ENCODE measurements at regions not wholly inside any gene's neighbourhood (a gene's known extent, or its start where the extent isn't known, plus 50 kb on each side); places are given as distances from the start of the nearest gene placed in this dataset.

DNA sequence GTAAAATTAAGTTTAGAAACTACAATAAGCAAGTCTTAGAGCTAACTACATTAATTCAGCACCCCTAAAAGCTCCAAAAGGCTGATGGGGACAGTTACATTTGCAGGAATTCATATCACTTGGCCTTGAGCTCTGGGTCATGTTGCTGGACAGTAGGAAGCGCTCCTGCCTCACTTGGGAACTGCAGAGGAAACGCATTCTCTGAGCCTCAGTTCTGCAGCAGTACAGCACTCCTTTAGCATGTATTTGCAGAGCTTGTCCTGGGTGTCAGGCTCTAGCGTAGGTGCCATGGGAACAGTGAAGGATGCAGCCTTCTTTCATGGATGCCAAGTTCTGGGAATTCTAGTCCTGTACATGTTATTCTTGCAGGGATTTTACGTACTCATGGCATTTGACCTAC is 710.4 kb downstream of the IRX1 start:
- no peak for DNase-seq (ENCODE audit: low read depth in 3 of 3)

DNA sequence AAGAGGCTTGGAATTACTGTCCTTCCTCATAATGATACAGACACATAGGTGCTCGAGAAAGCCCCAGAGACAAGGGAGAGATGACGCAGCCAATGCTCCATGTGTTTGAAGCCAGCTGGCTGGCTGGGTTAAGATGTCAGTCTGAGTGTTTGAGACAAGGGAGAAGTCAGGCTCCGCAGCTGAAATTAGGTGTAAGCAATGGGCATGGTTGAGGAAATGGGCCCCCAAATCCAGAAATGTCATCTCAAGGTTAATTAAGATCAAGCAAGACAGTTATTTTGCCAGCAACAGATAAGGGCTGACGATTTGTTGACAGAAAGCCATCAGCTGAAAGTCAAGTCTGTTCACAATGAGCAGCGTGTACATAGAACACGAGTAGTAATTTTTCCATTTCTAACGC is 713.4 kb downstream of the IRX1 start:
- DNase-seq (ENCODE audit: low read depth in 3 of 3): no peak

DNA sequence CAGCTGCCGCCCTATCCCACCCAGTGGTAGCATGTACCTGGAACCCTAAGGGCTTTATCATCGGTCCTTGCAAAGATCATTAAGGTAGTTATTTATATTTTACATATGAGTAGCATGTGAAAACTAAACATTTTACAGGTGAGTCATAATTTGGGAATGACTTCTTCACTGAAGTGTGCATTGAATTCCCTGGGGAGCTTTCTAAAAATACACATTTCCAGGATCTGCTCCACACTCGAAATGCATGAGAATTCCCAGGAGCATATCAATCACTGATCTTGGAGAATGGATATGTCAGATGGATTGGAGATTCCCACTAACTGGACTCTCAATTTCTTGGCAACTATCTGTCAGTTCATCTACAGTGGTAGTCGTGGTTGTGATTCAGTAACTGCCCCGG is 717.5 kb downstream of the IRX1 start:
- no peak for DNase-seq (ENCODE audit: low read depth in 3 of 3)

DNA sequence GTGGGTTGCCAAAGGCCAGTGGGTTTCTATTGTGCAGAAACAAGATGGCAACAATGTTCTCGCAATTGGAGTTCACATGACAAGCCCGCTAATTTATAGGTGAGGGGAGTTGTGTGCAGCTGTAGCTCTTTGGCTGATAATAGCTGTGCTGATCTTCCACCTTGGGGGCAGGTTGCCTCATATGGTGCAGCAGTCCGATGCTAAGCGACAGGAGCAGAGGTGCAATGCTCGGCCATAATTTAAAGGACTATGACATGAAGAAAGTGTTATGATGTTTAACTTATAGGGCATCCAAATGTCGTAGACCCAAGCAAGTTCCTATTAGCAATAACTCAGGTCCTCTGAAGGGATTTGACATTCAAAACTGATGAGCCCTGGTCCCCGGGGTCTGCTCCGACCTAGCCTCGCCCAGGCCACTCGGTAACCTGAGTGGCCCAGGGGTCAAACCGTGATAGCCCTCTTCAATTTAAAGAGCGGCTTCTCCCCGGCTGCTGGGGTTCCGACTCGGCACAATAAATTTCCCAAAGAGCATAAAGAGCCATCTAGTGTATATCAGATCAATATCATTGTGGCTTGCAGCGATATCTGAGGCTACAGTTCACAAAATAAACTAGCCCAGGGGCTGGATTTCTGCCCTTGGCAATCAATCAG is 724.0 kb downstream of the IRX1 start:
- DNase-seq (ENCODE audit: low read depth in 3 of 3): no peak

DNA sequence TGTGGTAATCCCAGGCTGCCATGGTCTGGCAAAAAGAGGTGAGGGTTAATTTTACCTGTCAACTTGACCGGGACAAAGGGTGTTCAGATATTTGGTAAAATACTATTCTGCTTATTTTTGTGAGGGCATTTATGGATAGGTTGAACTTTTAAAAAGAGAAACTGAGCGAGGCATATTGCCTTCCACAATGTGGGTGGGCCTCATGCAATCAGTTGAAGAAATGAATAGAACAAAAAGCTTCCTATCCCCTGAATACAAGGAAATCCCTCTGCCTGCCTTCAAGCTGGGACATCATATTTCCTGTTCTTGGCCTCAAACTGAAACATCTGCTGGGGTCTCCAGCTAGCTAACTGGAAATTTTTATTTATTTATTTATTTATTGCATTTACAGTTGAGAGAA is 734.7 kb downstream of the IRX1 start:
- no peak for DNase-seq (ENCODE audit: low read depth in 3 of 3)

DNA sequence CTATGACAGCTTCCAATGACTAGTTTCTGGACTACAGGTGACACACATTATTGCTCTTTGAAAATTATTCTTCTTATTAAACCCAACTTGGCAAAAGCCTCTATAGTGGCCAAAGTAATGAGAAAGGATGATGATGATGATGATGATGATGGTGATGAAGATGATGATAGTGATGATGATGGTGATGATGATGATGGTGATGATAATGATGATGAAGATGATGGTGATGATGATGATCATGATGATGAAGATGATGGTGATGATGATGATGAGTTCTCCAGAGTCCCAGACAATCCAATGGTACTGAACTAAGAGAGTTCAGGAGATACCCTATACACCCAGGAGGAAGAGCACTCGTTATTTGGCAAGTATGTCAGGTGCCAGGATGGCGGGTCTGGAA is 739.4 kb downstream of the IRX1 start:
- DNase-seq (ENCODE audit: low read depth in 3 of 3): no peak

DNA sequence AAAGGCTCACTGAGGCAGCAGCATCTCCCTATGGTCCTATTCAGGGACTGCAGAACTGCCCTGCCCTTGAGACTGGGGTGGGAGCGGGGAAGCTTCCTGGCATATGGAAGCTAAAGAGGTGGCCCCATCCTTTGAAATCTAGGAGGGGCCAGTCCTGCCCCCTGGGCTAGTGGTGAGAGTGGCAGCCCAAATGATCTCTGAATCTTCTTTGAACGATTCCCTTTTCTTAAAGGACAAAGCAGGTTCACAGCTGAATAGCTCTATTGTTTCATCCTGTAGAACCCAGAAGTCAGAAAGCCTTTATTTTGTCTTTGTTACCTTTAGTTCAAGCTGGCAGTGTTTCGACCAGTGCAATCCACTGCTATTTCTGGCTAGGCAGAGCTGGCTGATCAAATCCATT is 741.9 kb downstream of the IRX1 start:
- DNase-seq (ENCODE audit: low read depth in 3 of 3): no peak

DNA sequence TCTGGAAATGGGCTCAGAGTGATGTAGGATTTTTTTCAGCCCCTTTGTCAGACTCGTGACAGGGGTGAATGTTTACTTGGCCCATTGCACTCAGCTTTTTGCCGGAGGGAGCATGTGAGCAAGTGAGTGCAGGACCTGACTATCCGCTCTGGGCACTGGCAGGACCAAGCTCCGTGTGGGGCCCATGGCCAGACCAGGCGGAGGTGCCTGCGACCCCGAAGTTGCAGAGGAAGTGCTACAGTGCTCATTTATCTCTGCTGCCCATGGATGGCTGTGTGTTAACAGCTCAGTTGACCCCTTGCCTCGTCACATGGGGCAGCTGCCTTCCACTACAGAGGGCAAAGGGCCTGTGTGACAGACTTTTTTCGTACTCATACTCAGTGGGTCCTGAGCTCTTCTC is 744.3 kb downstream of the IRX1 start:
- no peak for DNase-seq (ENCODE audit: low read depth in 3 of 3)

DNA sequence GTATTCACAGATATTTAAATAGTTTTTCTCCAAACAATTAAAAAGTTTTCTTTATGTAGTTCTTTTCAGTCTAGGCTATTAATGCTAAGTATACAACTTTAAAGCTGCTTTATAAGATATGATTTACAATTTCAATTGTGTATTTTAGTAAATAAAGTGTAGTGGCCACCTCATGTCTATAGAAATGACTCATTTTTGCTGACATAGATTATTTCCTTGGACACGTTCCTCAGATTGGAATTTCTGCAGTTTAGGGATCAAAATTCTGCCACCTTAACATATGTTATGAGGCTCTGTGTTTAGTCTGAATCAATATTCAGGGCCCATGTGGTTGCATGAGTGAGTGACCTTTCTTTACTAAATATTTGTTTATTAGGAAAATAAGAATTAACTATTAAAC is 750.2 kb downstream of the IRX1 start:
- DNase-seq (ENCODE audit: low read depth in 3 of 3): no peak

DNA sequence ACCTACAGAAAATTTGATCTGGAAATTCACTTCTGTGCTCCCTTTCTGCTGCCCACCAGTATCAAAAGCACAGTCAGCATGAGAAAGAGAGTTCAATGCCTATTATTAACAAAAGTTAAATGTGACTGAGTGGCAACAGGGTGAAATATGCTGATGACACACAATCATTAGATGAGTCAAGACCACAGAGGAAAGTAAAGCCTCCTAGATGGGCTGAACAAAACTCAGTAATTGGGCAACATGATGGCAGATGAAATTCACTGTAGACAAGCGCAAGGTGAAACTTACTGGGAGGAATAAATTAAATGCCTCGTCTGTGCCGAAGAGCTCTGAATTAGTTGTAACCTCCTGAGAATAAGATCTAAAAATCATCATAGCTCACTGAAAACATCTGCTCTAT is 752.8 kb downstream of the IRX1 start:
- DNase-seq (ENCODE audit: low read depth in 3 of 3): no peak

DNA sequence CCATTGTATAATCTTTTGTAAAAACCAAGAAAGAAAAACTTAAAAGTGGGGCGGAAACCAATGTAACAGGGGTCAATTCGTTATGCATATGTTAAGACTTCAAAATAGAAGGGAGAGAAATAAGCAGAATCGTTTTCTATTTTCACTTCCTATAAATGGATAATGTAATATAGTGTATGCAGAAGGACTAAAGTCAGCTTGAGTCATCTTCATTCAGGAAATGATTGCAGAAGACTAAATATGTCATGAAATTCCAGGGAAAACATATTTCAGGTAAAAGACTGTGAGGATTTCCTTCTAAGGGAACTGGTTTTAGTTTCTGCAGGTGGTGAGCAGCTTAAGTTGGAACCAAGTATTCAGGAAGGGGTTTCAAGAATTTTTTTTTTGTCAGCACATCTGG is 753.3 kb downstream of the IRX1 start:
- no peak for DNase-seq (ENCODE audit: low read depth in 3 of 3)

DNA sequence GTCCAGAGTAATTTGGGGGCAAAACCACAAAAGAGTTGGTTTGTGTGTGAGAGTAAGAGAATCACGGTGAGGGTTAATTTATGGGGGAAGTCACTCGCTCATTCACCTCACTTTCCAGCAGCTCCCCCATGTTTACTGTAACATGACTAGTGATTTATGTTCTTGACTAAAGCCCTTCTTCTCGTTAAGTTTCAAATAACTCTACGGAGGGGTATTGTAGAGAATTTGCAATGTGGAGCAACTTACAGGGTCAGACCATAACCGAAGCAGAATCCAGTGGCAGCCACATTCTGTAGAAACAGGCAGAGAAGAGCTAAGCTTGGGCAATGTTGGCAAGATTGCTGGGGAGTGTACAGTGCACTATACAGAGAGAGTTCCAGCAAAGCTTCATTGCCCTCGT is 760.6 kb downstream of the IRX1 start:
- no peak for DNase-seq (ENCODE audit: low read depth in 3 of 3)

DNA sequence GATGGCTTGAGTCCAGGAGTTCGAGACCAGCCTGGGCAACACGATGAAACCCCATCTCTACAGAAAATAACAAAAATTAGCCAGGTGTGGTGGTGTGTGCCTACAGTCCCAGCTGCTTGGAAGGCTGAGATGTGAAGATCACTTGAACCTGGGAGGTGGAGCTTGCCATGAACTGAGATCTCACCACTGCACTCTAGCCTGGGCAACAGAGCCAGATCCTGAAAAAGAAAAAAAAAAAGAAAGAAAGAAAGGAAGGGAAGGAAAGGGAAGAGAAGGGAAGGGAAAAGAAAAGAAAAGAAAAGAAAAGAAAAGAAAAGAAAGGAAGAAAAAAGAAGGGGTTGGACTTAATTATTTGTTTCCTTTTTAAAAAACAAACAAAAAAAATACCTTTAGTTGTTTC is 764.2 kb downstream of the IRX1 start:
- DNase-seq (ENCODE audit: low read depth in 3 of 3): no peak

DNA sequence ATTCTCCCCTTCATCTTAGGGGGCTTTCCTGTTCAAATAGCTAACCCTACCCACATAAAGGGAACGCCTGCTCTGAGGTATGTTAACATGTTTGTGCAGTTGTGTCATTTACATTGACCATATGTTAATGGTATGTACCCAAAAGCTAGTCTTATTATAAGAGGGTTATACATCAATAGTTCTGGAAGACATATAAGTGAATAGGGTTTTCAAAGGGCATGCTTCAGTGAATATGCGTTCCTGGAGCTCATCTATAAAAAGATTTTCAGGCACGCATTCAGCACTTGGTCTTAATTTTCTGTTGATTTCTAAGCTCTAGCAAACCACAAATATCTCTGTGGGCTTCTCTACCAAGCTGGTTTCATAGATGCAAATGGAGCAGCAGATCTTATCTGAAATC is 766.1 kb downstream of the IRX1 start:
- DNase-seq (ENCODE audit: low read depth in 3 of 3): no peak

DNA sequence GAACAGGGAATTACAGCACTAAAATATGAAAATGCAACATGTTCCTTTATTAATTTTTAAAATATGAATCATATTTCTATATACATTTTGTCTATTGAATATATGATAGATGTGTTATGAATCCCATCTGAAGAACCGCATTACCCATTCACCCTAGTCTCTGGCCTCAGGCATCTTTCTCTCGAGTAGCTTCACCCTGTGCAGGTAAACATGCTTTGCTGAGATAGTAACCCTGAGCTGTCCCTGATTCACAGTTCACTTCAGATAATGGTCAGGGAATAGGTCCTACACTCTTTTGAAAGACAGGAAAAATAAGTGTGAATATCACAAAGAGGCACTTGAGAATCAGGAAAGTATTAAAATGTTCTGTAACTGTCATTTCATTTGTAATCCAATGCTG is 766.8 kb downstream of the IRX1 start:
- DNase-seq (ENCODE audit: low read depth in 3 of 3): no peak

DNA sequence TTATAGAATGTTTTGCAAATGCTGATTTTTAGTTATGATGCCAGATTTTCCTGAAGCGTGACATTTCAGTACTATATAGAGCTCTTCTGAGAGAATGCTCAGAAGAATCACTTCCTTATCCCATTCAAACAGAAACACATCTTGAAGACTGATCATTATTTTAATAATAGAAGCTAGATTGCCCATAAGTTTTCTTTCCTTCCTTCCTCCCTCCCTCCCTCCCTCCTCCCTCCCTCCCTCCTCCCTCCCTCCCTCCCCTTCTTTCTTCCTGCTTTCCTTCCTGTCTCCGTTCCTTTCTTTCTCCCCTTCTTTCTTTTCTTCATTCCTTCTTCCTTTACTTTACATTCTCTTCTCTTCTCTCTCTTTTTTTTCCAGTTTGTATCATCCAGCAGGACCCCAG is 767.4 kb downstream of the IRX1 start:
- no peak for DNase-seq (ENCODE audit: low read depth in 3 of 3)

DNA sequence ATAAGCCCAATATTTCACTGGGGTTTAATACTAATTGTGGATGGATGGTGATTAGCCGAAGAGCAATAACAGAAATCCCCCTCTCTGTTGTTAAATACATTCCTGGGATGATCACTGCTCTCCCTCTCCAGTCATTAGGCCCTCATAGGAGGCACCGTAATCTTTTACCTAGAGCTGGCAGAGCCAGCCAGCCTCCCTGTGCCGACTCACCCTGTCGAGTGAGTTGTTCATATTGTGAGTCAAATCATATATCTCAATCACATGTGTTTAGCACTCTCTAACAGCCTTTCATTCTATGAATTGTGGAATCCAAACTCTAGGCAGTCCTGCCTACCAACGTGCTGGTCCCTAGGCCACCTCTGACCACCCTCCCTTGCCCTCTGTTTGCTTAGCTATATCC is 771.0 kb downstream of the IRX1 start:
- no peak for DNase-seq (ENCODE audit: low read depth in 3 of 3)

DNA sequence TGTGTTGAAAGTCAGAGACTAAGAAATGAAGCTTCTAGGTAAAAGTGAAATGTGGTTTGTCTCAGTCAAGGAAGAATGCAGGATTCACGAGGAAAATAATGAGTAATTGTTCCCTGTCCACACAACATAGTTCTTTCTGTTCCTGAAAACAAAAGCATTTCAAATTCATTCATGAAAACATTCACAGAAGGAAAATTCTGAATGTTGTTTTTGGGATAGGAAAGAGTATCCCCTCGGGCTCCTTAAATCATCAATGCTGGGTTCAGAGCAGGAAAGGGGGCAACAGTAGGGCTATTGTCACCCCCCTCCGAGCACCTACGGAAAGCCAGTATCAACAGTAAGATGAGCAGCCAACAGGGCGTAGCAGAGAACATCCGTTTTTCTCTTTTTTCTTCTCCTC is 769.9 kb upstream of the ADAMTS16 start:
- DNase-seq (ENCODE audit: low read depth in 3 of 3): no peak

DNA sequence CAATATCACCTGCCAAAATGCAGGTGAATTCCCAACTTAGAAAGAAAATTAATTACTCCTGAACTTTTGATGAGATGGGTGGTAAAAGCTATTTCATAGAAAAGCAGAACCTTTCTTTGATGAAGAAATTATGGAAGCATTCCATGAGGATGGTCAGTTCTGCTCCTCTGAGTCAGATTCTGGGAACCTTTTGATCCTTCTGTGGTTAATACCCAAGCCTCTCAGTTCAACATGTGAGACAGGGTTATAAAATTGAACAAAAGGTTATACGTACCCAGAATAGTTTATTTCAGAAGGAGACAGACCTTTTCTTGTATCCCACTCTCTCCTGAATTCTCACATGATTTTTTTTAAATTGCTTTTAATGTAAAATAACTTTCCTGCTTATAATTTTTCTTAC is 767.6 kb upstream of the ADAMTS16 start:
- DNase-seq (ENCODE audit: low read depth in 3 of 3): no peak

DNA sequence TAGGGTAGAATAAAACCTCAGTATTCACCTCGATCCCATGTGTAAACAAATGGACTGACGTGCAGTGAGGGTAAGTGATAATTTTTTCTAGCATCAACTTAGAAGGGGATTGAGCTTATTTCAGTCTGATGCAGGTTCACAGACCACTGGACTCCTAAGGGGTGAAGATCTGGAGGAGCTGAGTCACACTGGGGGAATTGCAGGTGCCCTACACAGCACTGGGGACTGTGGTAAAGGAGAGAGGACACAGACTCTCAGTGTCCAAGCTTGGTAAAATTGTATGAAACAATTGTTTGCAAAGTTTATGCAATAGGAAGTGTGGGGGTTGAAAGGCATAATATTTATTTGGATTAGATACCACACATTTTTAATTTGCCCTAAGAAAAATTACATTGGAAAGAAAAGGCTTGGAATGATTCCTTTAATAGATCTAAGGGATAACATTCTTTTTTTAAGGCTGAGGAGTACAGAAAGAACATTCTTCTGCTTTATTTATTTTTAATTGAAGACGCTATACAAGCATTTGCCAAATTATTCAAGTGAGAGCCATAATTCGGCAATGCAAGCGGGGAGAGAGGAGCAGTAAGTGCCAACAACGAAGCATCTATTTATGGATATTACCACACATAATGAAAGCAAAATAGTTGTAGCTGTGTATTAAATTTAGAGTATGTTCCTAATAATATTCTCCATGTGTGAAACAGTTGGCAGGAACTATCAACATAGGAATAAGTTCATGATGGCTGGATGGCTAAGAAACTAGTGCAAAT is 766.9 kb upstream of the ADAMTS16 start:
- no peak for DNase-seq (ENCODE audit: low read depth in 3 of 3)

DNA sequence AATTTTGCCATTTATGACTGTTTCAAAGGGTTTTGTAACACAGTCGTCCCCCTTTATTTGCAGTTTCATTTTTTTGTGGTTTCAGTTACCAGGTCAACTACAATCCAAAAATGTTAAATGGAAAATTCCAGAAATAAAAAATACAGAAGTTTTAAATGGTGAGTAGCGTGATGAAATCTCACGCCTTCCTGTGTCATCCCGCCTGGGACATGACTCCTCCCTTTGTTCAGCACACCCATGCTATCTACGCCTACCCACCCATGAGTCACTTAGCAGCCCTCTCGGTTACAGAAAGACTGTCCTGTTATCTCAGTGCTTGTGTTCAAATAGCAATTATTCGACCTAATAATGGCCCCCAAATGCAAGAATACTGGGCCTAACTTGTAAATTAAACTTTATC is 765.3 kb upstream of the ADAMTS16 start:
- DNase-seq (ENCODE audit: low read depth in 3 of 3): no peak

DNA sequence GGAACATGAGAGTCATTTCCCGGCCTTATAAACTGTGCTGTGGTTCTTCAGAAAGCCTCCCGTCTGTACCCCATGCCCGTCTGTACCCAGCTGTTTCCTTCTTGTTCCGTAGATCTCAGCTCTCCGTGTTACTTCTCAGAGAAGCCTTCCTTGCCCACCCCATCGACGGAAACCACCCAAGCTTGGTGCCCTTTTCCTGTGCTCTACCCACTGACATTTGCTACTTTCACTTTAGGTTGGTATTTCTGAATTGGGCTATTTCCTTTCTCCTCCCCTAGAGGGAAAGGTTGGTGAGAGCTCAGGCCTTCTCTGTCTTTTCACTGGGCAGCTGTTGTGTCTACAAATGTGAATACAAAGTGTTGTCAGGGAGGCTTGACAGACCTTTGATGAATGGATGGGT is 764.5 kb upstream of the ADAMTS16 start:
- DNase-seq (ENCODE audit: low read depth in 3 of 3): no peak

DNA sequence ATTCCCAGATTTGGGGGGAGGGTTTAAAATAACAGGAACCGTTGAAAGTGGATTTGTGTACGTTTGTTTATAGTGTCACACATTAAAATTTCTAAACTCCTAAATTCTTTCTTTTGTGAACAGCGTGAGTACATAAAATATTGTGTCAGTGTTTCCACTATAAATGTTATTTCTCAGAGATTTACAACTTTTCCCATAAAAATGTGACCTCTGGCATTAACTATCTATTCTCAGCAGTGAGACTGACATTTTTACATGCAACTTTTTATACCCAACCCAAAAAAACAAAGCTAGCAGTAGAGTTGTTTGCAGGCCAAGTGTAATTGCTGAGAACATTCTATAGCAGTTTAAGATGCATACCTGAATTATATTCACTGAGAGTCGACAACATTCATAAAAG is 757.0 kb upstream of the ADAMTS16 start:
- no peak for DNase-seq (ENCODE audit: low read depth in 3 of 3)

Measured in stimulated activated CD4-positive, alpha-beta T cell treated with anti-CD3 and anti-CD28 coated beads, TNF-alpha, amount 100 ng/mL, for 4 hours (primary cell).